ENCODE measurements at regions not wholly inside any gene's neighbourhood (a gene's known extent, or its start where the extent isn't known, plus 50 kb on each side); places are given as distances from the start of the nearest gene placed in this dataset.

DNA sequence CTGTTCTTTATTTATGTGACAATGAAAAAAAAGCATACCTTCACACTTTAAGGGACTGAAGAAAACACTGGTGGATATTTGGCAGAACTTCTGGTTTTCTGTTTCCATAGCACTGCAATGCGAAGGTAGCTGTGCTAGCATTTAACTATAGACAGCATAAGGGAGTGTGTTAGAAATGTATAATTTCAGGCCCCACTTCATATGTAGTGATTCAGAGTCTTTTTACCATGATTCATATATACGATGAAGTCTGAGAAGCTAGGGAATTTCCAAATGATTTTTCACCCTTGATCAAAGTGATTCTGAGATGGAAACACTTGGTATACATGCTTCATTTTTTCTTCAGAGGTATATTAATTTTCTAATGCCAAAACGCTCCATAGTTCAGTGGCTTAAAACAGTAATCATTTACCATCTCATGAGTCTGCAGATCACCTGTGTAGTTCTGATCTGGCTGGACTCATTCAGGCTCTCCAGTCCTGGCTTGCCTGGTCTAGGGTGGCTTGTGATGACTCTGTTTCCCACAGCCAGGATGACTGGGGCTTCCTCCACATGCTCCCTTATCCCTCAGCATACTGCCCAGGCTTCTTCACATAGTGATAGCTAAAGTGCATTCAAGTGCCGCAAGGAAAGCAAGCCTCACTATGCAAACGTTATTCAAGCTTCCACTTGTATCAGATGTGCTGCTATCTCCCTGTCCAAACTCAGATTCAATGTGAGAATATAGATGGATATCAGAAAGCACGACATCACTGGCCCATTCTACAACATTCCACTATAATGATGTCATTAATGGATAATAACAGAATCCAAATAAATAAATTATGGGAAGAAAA is 790.1 kb downstream of the TECRL start:
- DNase-seq (ENCODE audit: low read depth, low spot score) (no peak), FAIRE-seq (no peak)
- H3K27me3 ChIP-seq (ENCODE audit: control insufficient read depth, extremely low read depth, insufficient read depth, low read length): no peaks in the 10 kb centered on the region
- no peaks in the 10 kb centered on the region for H3K9me1 ChIP-seq (ENCODE audit: control insufficient read depth, extremely low read depth, insufficient read depth, low read length)
- peak overlapping the region; percentile 30 for H2AFZ ChIP-seq (ENCODE audit: control insufficient read depth, low read length)
- TF ChIP-seq CTCF (optimal IDR thresholded peaks at IDR 0.05 in 1 of 3, IDR thresholded peaks at IDR 0.05 in 1 of 3, conservative IDR thresholded peaks at IDR 0.05 in 1 of 3; ENCODE audit: extremely low read depth in 1 of 3, insufficient read depth in 2 of 3, low read length in 3 of 3) (no peak), EZH2 (IDR thresholded peaks at IDR 0.05; ENCODE audit: low read length) (no peak)
- no peak overlapping the region for H3K4me3 ChIP-seq (ENCODE audit: control insufficient read depth in 2 of 3, extremely low read depth in 1 of 3, insufficient read depth in 2 of 3, low read depth in 1 of 3, low read length in 3 of 3)
- no peak overlapping the region for H3K9ac ChIP-seq (ENCODE audit: control insufficient read depth, extremely low read depth, insufficient read depth, low read length)
- H3K27ac ChIP-seq (ENCODE audit: control insufficient read depth, insufficient read depth, low read length): no peak overlapping the region
- no peaks in the 10 kb centered on the region for H3K9me3 ChIP-seq (ENCODE audit: control insufficient read depth, low read depth, low read length)
- no peaks in the 10 kb centered on the region for H4K20me1 ChIP-seq (ENCODE audit: control insufficient read depth, extremely low read depth, insufficient read depth, low read length)
- no peaks in the 10 kb centered on the region for H3K79me2 ChIP-seq (ENCODE audit: control insufficient read depth, insufficient read depth, low read length)
- peaks cover 5% of the 10 kb centered on the region for H3K4me1 ChIP-seq (ENCODE audit: control insufficient read depth, extremely low read depth, insufficient read depth, low read length)
- H3K4me2 ChIP-seq (ENCODE audit: control insufficient read depth, extremely low read depth, insufficient read depth, low read depth, low read length): no peak overlapping the region
- dilution Hi-C loops (cut with MboI; ENCODE audit: extremely low pct_ligation_motif_present, low sequenced_read_pairs): no loop called here
- H3K36me3 ChIP-seq (ENCODE audit: control insufficient read depth in 2 of 2, extremely low read depth in 1 of 2, insufficient read depth in 2 of 2, low read length in 2 of 2): no peaks in the 10 kb centered on the region

DNA sequence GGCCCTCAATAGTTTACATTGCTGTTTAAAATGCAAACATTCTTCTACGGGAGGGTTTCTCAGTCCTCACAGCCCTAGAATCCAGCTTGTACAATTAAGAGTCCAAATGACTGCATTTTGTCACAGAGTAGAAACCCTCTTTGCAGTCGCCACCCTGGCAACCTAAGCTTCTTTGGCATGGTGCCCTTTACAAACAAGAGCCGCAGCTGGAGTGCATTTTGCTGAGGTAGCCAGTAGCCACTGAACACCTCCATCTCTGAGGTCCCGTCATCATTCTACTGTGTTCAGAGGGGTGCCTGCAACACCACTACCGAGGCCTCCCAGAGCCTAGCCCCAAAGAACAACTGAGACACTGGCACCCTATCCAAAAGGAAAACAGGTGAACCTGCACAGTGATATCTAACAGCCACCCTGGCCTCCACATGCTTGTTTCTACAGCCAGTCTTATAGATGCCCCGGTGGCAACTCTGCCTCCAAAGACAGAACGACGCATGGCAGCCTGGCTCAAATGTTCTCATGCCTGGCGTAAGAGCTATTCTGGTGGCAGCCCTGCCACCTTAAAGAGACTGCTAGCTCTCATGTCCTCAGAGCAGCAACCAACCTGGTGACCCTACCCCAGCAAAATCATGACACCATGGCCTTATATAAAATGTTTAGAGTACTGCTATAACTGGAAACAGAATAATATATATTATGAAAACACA is 801.9 kb downstream of the TECRL start:
- no peak overlapping the region for H2AFZ ChIP-seq (ENCODE audit: control insufficient read depth, low read length)
- H3K9me3 ChIP-seq (ENCODE audit: control insufficient read depth, low read depth, low read length): no peaks in the 10 kb centered on the region
- TF ChIP-seq EZH2 (IDR thresholded peaks at IDR 0.05; ENCODE audit: low read length): no peak
- TF ChIP-seq CTCF (optimal IDR thresholded peaks at IDR 0.05 in 1 of 3, IDR thresholded peaks at IDR 0.05 in 1 of 3, conservative IDR thresholded peaks at IDR 0.05 in 1 of 3; ENCODE audit: extremely low read depth in 1 of 3, insufficient read depth in 2 of 3, low read length in 3 of 3): no peak
- no peaks in the 10 kb centered on the region for H3K79me2 ChIP-seq (ENCODE audit: control insufficient read depth, insufficient read depth, low read length)
- H3K27ac ChIP-seq (ENCODE audit: control insufficient read depth, insufficient read depth, low read length): no peak overlapping the region
- H3K4me3 ChIP-seq (ENCODE audit: control insufficient read depth in 2 of 3, extremely low read depth in 1 of 3, insufficient read depth in 2 of 3, low read depth in 1 of 3, low read length in 3 of 3): no peak overlapping the region
- no peak overlapping the region for H3K4me2 ChIP-seq (ENCODE audit: control insufficient read depth, extremely low read depth, insufficient read depth, low read depth, low read length)
- FAIRE-seq (no peak), DNase-seq (ENCODE audit: low read depth, low spot score) (no peak)
- H4K20me1 ChIP-seq (ENCODE audit: control insufficient read depth, extremely low read depth, insufficient read depth, low read length): no peaks in the 10 kb centered on the region
- no peaks in the 10 kb centered on the region for H3K9me1 ChIP-seq (ENCODE audit: control insufficient read depth, extremely low read depth, insufficient read depth, low read length)
- no peaks in the 10 kb centered on the region for H3K4me1 ChIP-seq (ENCODE audit: control insufficient read depth, extremely low read depth, insufficient read depth, low read length)
- H3K27me3 ChIP-seq (ENCODE audit: control insufficient read depth, extremely low read depth, insufficient read depth, low read length): no peaks in the 10 kb centered on the region
- H3K9ac ChIP-seq (ENCODE audit: control insufficient read depth, extremely low read depth, insufficient read depth, low read length): no peak overlapping the region
- H3K36me3 ChIP-seq (ENCODE audit: control insufficient read depth in 2 of 2, extremely low read depth in 1 of 2, insufficient read depth in 2 of 2, low read length in 2 of 2): no peaks in the 10 kb centered on the region
- dilution Hi-C loops (cut with MboI; ENCODE audit: extremely low pct_ligation_motif_present, low sequenced_read_pairs): no loop called here

All from keratinocyte (primary cell).